DND-41 (cell line): ENCODE measurements at regions not wholly inside any gene's neighbourhood (a gene's known extent, or its start where the extent isn't known, plus 50 kb on each side); places are given as distances from the start of the nearest gene placed in this dataset.

Source experiments
- ATAC-seq: fragments of 200-7000 bp; cut with Tn5 transposase; 3 replicates; pipeline ENCODE4 v1.9.1; 2021; ENCODE audit warnings: low read depth; ENCODE audit not compliant: insufficient read depth
- DNase-seq: peaks from one replicate; pipeline ENCODE4 v3.0.0-alpha.2; 2020
- H2AFZ ChIP-seq: 2 replicates; pipeline ENCODE4 v1.6.0; 2012; ENCODE audit warnings: low read depth, low read length
- H3K27ac ChIP-seq: 2 replicates; pipeline ENCODE4 v1.5.1; 2012; ENCODE audit warnings: low read length, inconsistent platforms
- H3K27me3 ChIP-seq: fragments of 200-600 bp; sonication (generic); 2 replicates; pipeline ENCODE4 v1.6.0; 2012; ENCODE audit warnings: low read length, mild to moderate bottlenecking, inconsistent platforms; ENCODE audit not compliant: insufficient read depth, poor library complexity
- H3K36me3 ChIP-seq: 2 replicates; pipeline ENCODE4 v1.5.1; 2012; ENCODE audit warnings: low read length, inconsistent platforms; ENCODE audit not compliant: insufficient read depth
- H3K4me1 ChIP-seq: 2 replicates; pipeline ENCODE4 v1.5.1; 2012; ENCODE audit warnings: mild to moderate bottlenecking, low read length; ENCODE audit not compliant: insufficient read depth
- H3K4me2 ChIP-seq: 2 replicates; pipeline ENCODE4 v1.6.0; 2012; ENCODE audit warnings: mild to moderate bottlenecking, moderate library complexity, low read length, inconsistent platforms; ENCODE audit not compliant: insufficient read depth
- H3K4me3 ChIP-seq, 2 experiments: fragments of 200-600 bp in 1 of 2; shearing (Covaris generic) in 1 of 2; 2 replicates each; pipeline ENCODE4 v1.5.1; 2012 to 2016; ENCODE audit warnings: inconsistent platforms in 2 of 2, low read length in 2 of 2, mild to moderate bottlenecking in 2 of 2, low read depth in 1 of 2, moderate library complexity in 1 of 2
- H3K79me2 ChIP-seq: 2 replicates; pipeline ENCODE4 v1.6.0; 2012; ENCODE audit warnings: low read length, inconsistent platforms; ENCODE audit not compliant: insufficient read depth
- H3K9ac ChIP-seq: 2 replicates; pipeline ENCODE4 v1.6.0; 2012; ENCODE audit warnings: low read depth, mild to moderate bottlenecking, inconsistent platforms, low read length, moderate library complexity
- H3K9me3 ChIP-seq: 2 replicates; pipeline ENCODE4 v1.5.1; 2012; ENCODE audit warnings: low read length, moderate library complexity, mild to moderate bottlenecking, inconsistent platforms; ENCODE audit not compliant: insufficient read depth, severe bottlenecking
- H4K20me1 ChIP-seq: 2 replicates; pipeline ENCODE4 v1.6.0; 2012; ENCODE audit warnings: low read length; ENCODE audit not compliant: insufficient read depth
- EZH2 ChIP-seq: IDR thresholded peaks from 3 replicates; pipeline ENCODE4 v1.6.1; 2012; ENCODE audit warnings: borderline replicate concordance, low read depth, mild to moderate bottlenecking, moderate library complexity, low read length, inconsistent platforms; ENCODE audit not compliant: severe bottlenecking
- TF ChIP-seq, protein P1 (sequence below): IDR thresholded peaks from 2 replicates; pipeline ENCODE4 v1.5.1; 2012; ENCODE audit warnings: borderline replicate concordance, low read length, moderate library complexity, mild to moderate bottlenecking; ENCODE audit not compliant: poor library complexity, severe bottlenecking; ENCODE audit errors: extremely low read depth

GRCh38 chr12:75666939-75667334 lies 155.5 kb upstream of the KRR1 start:
- H3K4me1 ChIP-seq: peaks cover 2% of the 10 kb centered on the region
- no peak overlapping the region for H3K27ac ChIP-seq
- H3K4me2 ChIP-seq: no peak overlapping the region
- no peak overlapping the region for H3K9ac ChIP-seq
- H4K20me1 ChIP-seq: no peaks in the 10 kb centered on the region
- H3K4me3 ChIP-seq: no peak overlapping the region
- DNase-seq (no peak), ATAC-seq (no peak)
- TF ChIP-seq, protein P1, sequence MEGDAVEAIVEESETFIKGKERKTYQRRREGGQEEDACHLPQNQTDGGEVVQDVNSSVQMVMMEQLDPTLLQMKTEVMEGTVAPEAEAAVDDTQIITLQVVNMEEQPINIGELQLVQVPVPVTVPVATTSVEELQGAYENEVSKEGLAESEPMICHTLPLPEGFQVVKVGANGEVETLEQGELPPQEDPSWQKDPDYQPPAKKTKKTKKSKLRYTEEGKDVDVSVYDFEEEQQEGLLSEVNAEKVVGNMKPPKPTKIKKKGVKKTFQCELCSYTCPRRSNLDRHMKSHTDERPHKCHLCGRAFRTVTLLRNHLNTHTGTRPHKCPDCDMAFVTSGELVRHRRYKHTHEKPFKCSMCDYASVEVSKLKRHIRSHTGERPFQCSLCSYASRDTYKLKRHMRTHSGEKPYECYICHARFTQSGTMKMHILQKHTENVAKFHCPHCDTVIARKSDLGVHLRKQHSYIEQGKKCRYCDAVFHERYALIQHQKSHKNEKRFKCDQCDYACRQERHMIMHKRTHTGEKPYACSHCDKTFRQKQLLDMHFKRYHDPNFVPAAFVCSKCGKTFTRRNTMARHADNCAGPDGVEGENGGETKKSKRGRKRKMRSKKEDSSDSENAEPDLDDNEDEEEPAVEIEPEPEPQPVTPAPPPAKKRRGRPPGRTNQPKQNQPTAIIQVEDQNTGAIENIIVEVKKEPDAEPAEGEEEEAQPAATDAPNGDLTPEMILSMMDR: no peak
- H3K27me3 ChIP-seq: no peaks in the 10 kb centered on the region
- H3K36me3 ChIP-seq: no peaks in the 10 kb centered on the region
- no peaks in the 10 kb centered on the region for H3K79me2 ChIP-seq
- H2AFZ ChIP-seq: peak overlapping the region; percentile 44; the same call in 1 of the 2 replicates
- H3K9me3 ChIP-seq: no peaks in the 10 kb centered on the region

DNA sequence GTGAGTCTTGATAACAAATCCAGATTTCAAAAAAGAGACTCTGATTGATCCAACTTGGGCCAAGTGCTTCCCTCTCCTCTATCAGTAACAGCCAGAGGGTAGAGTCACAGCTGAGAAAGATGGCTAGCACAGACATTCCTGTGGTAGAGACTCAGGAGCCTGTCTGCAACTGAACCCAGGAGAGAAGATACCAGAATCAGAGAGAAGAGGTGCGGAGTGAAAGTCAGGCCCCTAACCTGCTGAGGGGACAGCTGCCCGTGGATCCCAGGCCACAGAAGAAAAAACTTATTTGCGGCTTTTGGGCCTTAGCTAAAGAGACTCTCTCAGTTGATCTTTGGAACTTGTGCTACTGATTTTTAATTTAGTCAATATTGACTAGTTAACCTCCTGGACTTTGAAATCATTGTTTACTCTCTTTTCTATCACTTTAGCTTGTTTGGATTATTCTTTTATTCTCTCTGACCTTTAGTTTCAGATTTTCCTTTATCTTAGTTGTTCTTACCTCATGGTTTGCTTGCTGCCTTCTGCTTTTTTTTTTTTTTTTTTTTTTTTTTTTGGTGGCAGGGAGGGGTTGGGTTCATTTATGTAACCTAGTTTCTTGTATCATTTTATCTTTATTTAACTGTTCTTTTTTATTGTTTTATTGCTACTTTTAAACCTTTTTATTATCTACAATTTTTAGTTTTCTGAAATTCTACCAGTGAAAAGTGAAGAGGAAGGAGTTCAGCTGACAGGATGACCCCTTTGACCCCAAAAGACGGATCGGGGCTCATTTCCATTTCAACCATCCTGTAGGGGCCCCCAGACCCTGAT lies 154.9 kb upstream of the KRR1 start:
- Histone ChIP-seq H3K4me3 (no peak overlapping the region), H3K4me2 (no peak overlapping the region), H3K9me3 (no peaks in the 10 kb centered on the region), H4K20me1 (no peaks in the 10 kb centered on the region), H3K79me2 (no peaks in the 10 kb centered on the region), H3K4me1 (no peaks in the 10 kb centered on the region), H2AFZ (no peak overlapping the region), H3K36me3 (no peaks in the 10 kb centered on the region), H3K27me3 (no peaks in the 10 kb centered on the region), H3K27ac (no peak overlapping the region), H3K9ac (no peak overlapping the region)
- DNase-seq (no peak), ATAC-seq (no peak)
- no peak for TF ChIP-seq EZH2
- TF ChIP-seq, protein P1: no peak

- no peaks in the 10 kb centered on the region for H3K27me3 ChIP-seq
- H4K20me1 ChIP-seq: no peaks in the 10 kb centered on the region
- H3K4me2 ChIP-seq: no peak overlapping the region
- no peaks in the 10 kb centered on the region for H3K9me3 ChIP-seq
- H3K27ac ChIP-seq: no peak overlapping the region
- no peaks in the 10 kb centered on the region for H3K36me3 ChIP-seq
- H3K79me2 ChIP-seq: no peaks in the 10 kb centered on the region
- H3K4me1 ChIP-seq: no peaks in the 10 kb centered on the region
- no peak overlapping the region for H3K9ac ChIP-seq
- TF ChIP-seq EZH2: no peak
- TF ChIP-seq, protein P1: no peak
- no peak overlapping the region for H3K4me3 ChIP-seq
- ATAC-seq (no peak), DNase-seq (no peak)
- H2AFZ ChIP-seq: no peak overlapping the region
Measured at GRCh38 chr12:75665216-75665615, 153.8 kb upstream of the KRR1 start.
